WTC11 (cell line): ENCODE measurements at regions not wholly inside any gene's neighbourhood (a gene's known extent, or its start where the extent isn't known, plus 50 kb on each side); places are given as distances from the start of the nearest gene placed in this dataset.

Experiments
- CREB1 ChIP-seq: sonication (generic); formaldehyde crosslinking; IDR thresholded peaks from 2 replicates; pipeline ENCODE4 v1.8.0; 2023; ENCODE audit warnings: mild to moderate bottlenecking, missing genetic modification reagents
- CTCF ChIP-seq: fragments of 200-600 bp; IDR thresholded peaks from 2 replicates; pipeline ENCODE4 v1.8.0; 2022; ENCODE audit warnings: antibody characterized with exemption
- ELF4 ChIP-seq: sonication (generic); formaldehyde crosslinking; IDR thresholded peaks from 2 replicates; pipeline ENCODE4 v1.8.1; 2022; ENCODE audit warnings: low read depth, mild to moderate bottlenecking, moderate library complexity, missing genetic modification reagents
- TCF7 ChIP-seq: sonication (generic); formaldehyde crosslinking; IDR thresholded peaks from 2 replicates; pipeline ENCODE4 v1.8.0; 2022; ENCODE audit warnings: mild to moderate bottlenecking, low read depth, missing genetic modification reagents, moderate library complexity
- TEAD4 ChIP-seq: sonication (generic); formaldehyde crosslinking; IDR thresholded peaks from 2 replicates; pipeline ENCODE4 v1.8.0; 2022; ENCODE audit warnings: mild to moderate bottlenecking, missing genetic modification reagents
- USF2 ChIP-seq: sonication (generic); formaldehyde crosslinking; IDR thresholded peaks from 2 replicates; pipeline ENCODE4 v1.8.1; 2023; ENCODE audit warnings: mild to moderate bottlenecking, missing genetic modification reagents, moderate library complexity
- TF ChIP-seq, protein P1 (sequence below): sonication (generic); formaldehyde crosslinking; IDR thresholded peaks from 2 replicates; pipeline ENCODE4 v1.8.0; 2022; ENCODE audit warnings: mild to moderate bottlenecking, missing genetic modification reagents
- TF ChIP-seq, protein P2 (sequence below): fragments of 250-450 bp; sonication (Bioruptor Pico); IDR thresholded peaks from 2 replicates; pipeline ENCODE4 v1.9.0; 2021; ENCODE audit warnings: mild to moderate bottlenecking
- TF ChIP-seq, protein P3 (sequence below): sonication (generic); formaldehyde crosslinking; conservative IDR thresholded peaks from 2 replicates; pipeline ENCODE4 v1.8.1; 2022; ENCODE audit warnings: mild to moderate bottlenecking, missing genetic modification reagents

- TF ChIP-seq CTCF (no peak), CREB1 (CRISPR knock-in tag) (no peak), TEAD4 (CRISPR knock-in tag) (no peak), ELF4 (no peak), TCF7 (CRISPR knock-in tag) (no peak), USF2 (CRISPR knock-in tag) (no peak)
- TF ChIP-seq, protein P1, sequence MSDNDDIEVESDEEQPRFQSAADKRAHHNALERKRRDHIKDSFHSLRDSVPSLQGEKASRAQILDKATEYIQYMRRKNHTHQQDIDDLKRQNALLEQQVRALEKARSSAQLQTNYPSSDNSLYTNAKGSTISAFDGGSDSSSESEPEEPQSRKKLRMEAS, result no peak
- TF ChIP-seq, protein P2, sequence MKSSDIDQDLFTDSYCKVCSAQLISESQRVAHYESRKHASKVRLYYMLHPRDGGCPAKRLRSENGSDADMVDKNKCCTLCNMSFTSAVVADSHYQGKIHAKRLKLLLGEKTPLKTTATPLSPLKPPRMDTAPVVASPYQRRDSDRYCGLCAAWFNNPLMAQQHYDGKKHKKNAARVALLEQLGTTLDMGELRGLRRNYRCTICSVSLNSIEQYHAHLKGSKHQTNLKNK (CRISPR knock-in tag), result no peak
- TF ChIP-seq, protein P3, sequence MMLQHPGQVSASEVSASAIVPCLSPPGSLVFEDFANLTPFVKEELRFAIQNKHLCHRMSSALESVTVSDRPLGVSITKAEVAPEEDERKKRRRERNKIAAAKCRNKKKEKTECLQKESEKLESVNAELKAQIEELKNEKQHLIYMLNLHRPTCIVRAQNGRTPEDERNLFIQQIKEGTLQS, result no peak
Observed at GRCh38 chr2:139652385-139652784, 872.2 kb upstream of the NXPH2 start.
